HG03135 (cell line): ENCODE measurements at regions not wholly inside any gene's neighbourhood (a gene's known extent, or its start where the extent isn't known, plus 50 kb on each side); places are given as distances from the start of the nearest gene placed in this dataset.

Experiments
- ATAC-seq: cut with Tn5 transposase; IDR thresholded peaks from one replicate; pipeline ENCODE4 v1.9.1; 2021; ENCODE audit warnings: mild to moderate bottlenecking, moderate library complexity; ENCODE audit not compliant: unreplicated experiment

- ATAC-seq: no peak
These were observed 84.9 kb downstream of the ACKR3 start for GRCh38 chr2:236654496-236654895.

GRCh38 chr2:236656166-236656565 lies 86.5 kb downstream of the ACKR3 start:
- no peak for ATAC-seq

- no peak for ATAC-seq
These were observed 87.1 kb downstream of the ACKR3 start for GRCh38 chr2:236656721-236657120.

GRCh38 chr2:236657215-236657614 lies 87.6 kb downstream of the ACKR3 start:
- no peak for ATAC-seq

- no peak for ATAC-seq
These were observed 88.2 kb downstream of the ACKR3 start for GRCh38 chr2:236657801-236658200.

GRCh38 chr2:236658974-236659757 lies 89.5 kb downstream of the ACKR3 start:
- no peak for ATAC-seq

GRCh38 chr2:236659758-236660150 lies 90.1 kb downstream of the ACKR3 start:
- ATAC-seq: no peak

- ATAC-seq: no peak
These were observed 91.6 kb downstream of the ACKR3 start for GRCh38 chr2:236661061-236661761.

- ATAC-seq: no peak
These were observed 92.1 kb downstream of the ACKR3 start for GRCh38 chr2:236661762-236662110.

GRCh38 chr2:236662231-236663185 lies 92.9 kb downstream of the ACKR3 start:
- ATAC-seq: no peak

GRCh38 chr2:236663287-236664101 lies 93.9 kb downstream of the ACKR3 start:
- no peak for ATAC-seq

- no peak for ATAC-seq
These were observed 94.5 kb downstream of the ACKR3 start for GRCh38 chr2:236664136-236664535.

GRCh38 chr2:236665101-236665500 lies 95.5 kb downstream of the ACKR3 start:
- no peak for ATAC-seq

GRCh38 chr2:236665572-236666118 lies 96.0 kb downstream of the ACKR3 start:
- no peak for ATAC-seq

- ATAC-seq: no peak
These were observed 97.1 kb downstream of the ACKR3 start for GRCh38 chr2:236666646-236667204.

GRCh38 chr2:236667526-236667925 lies 97.9 kb downstream of the ACKR3 start:
- no peak for ATAC-seq

GRCh38 chr2:236668531-236668969 lies 98.9 kb downstream of the ACKR3 start:
- no peak for ATAC-seq

GRCh38 chr2:236670235-236670620 lies 100.6 kb downstream of the ACKR3 start:
- no peak for ATAC-seq

- no peak for ATAC-seq
These were observed 102.4 kb downstream of the ACKR3 start for GRCh38 chr2:236671896-236672562.
